NCI-H2227 treated with DMSO at 0.1 percent for 48 hours (cell line): ENCODE measurements at regions not wholly inside any gene's neighbourhood (a gene's known extent, or its start where the extent isn't known, plus 50 kb on each side); places are given as distances from the start of the nearest gene placed in this dataset.

Source experiments
- DNase-seq: peaks from one replicate; lab custom pipeline; 2025; lab: John Stamatoyannopoulos, UW

GRCh38 chr21:31500071-31500470 lies 156.0 kb upstream of the TIAM1 start:
- no peak for DNase-seq

- no peak for DNase-seq
Measured at GRCh38 chr21:31498985-31499384, 154.9 kb upstream of the TIAM1 start.

- DNase-seq = no peak
Measured at GRCh38 chr21:31497914-31498313, 153.9 kb upstream of the TIAM1 start.

- no peak for DNase-seq
Measured at GRCh38 chr21:31493350-31493880, 149.4 kb upstream of the TIAM1 start.

- DNase-seq = no peak
Measured at GRCh38 chr21:31491617-31492016, 147.6 kb upstream of the TIAM1 start.

- no peak for DNase-seq
Measured at GRCh38 chr21:31490443-31490842, 146.4 kb upstream of the TIAM1 start.

- no peak for DNase-seq
Measured at GRCh38 chr21:31489726-31490125, 145.7 kb upstream of the TIAM1 start.

- DNase-seq = no peak
Measured at GRCh38 chr21:31489014-31489413, 145.0 kb upstream of the TIAM1 start.

- no peak for DNase-seq
Measured at GRCh38 chr21:31484219-31484618, 140.2 kb upstream of the TIAM1 start.

- DNase-seq = no peak
Measured at GRCh38 chr21:31483146-31483545, 139.1 kb upstream of the TIAM1 start.

GRCh38 chr21:31482460-31482859 lies 138.4 kb upstream of the TIAM1 start:
- no peak for DNase-seq

- no peak for DNase-seq
Measured at GRCh38 chr21:31480228-31480627, 136.2 kb upstream of the TIAM1 start.

- peak; percentile 86 for DNase-seq
Measured at GRCh38 chr21:31479714-31480113, 135.7 kb upstream of the TIAM1 start.

- DNase-seq = no peak
Measured at GRCh38 chr21:31479222-31479621, 135.2 kb upstream of the TIAM1 start.

- peak; percentile 51 for DNase-seq
Measured at GRCh38 chr21:31476263-31477022, 132.4 kb upstream of the TIAM1 start.

GRCh38 chr21:31475223-31475622 lies 131.2 kb upstream of the TIAM1 start:
- no peak for DNase-seq

GRCh38 chr21:31473685-31474345 lies 129.8 kb upstream of the TIAM1 start:
- no peak for DNase-seq

- DNase-seq = no peak
Measured at GRCh38 chr21:31471865-31472264, 127.8 kb upstream of the TIAM1 start.

GRCh38 chr21:31470896-31471694 lies 127.0 kb upstream of the TIAM1 start:
- no peak for DNase-seq

- no peak for DNase-seq
Measured at GRCh38 chr21:31460980-31461379, 116.9 kb upstream of the TIAM1 start.

GRCh38 chr21:31459457-31459856 lies 115.4 kb upstream of the TIAM1 start:
- no peak for DNase-seq

GRCh38 chr21:31457675-31458074 lies 113.6 kb upstream of the TIAM1 start:
- no peak for DNase-seq

- DNase-seq = no peak
Measured at GRCh38 chr21:31456201-31456600, 112.1 kb upstream of the TIAM1 start.
